GM12878 (cell line): ENCODE measurements at regions not wholly inside any gene's neighbourhood (a gene's known extent, or its start where the extent isn't known, plus 50 kb on each side); places are given as distances from the start of the nearest gene placed in this dataset.

Source experiments
- BCLAF1 ChIP-seq: fragments of 450-650 bp; IDR thresholded peaks from 2 replicates; pipeline ENCODE4 v1.6.1; 2017; ENCODE audit warnings: antibody characterized with exemption, mild to moderate bottlenecking, moderate library complexity
- BMI1 ChIP-seq: fragments of 450-650 bp; IDR thresholded peaks from 2 replicates; pipeline ENCODE4 v1.6.1; 2016; ENCODE audit warnings: mild to moderate bottlenecking, moderate library complexity, borderline replicate concordance
- CEBPB ChIP-seq, 2 experiments: fragments of 150-350 bp in 1 of 2; IDR thresholded peaks; 2 replicates each; pipeline ENCODE4 v1.6.1; 2012 to 2014; ENCODE audit warnings: low read depth in 2 of 2, low read length in 2 of 2, borderline replicate concordance in 1 of 2, inconsistent platforms in 1 of 2
- ETV6 ChIP-seq, 2 experiments: fragments of 450-650 bp in 1 of 2; IDR thresholded peaks in 1 of 2; conservative IDR thresholded peaks in 1 of 2; 2 replicates each; pipeline ENCODE4 v1.6.1; 2014; ENCODE audit warnings: antibody characterized with exemption in 1 of 2, borderline replicate concordance in 1 of 2, low read depth in 1 of 2, mild to moderate bottlenecking in 1 of 2, moderate library complexity in 1 of 2
- MEF2B ChIP-seq: fragments of 450-650 bp; IDR thresholded peaks from 2 replicates; pipeline ENCODE4 v1.6.1; 2018; ENCODE audit warnings: mild to moderate bottlenecking, moderate library complexity; ENCODE audit not compliant: partially characterized antibody, poor library complexity, severe bottlenecking
- MYC ChIP-seq: IDR thresholded peaks from 2 replicates; pipeline ENCODE4 v1.6.1; 2011; ENCODE audit warnings: mild to moderate bottlenecking, low read length, moderate library complexity, inconsistent platforms; ENCODE audit not compliant: insufficient read depth, insufficient replicate concordance, insufficient read length, severe bottlenecking
- PAX8 ChIP-seq: fragments of 450-650 bp; IDR thresholded peaks from 2 replicates; pipeline ENCODE4 v1.6.1; 2017; ENCODE audit warnings: mild to moderate bottlenecking, moderate library complexity
- SMARCA5 ChIP-seq: fragments of 450-650 bp; IDR thresholded peaks from 2 replicates; pipeline ENCODE4 v1.6.1; 2017; ENCODE audit warnings: mild to moderate bottlenecking
- SMC3 ChIP-seq: IDR thresholded peaks from 2 replicates; pipeline ENCODE4 v1.6.1; 2011; ENCODE audit warnings: low read length, improper control_type of control experiment, borderline replicate concordance
- TAF1 ChIP-seq: IDR thresholded peaks from 2 replicates; pipeline ENCODE4 v1.6.1; 2011; ENCODE audit warnings: mild to moderate bottlenecking, low read depth, low read length, borderline replicate concordance
- TARDBP ChIP-seq: IDR thresholded peaks from 2 replicates; pipeline ENCODE4 v1.6.1; 2016; ENCODE audit warnings: borderline replicate concordance

- TF ChIP-seq TARDBP = no peak
- TF ChIP-seq MYC = no peak
- no peak for TF ChIP-seq CEBPB (IDR thresholded peaks at IDR 0.05; ENCODE audit: borderline replicate concordance in 1 of 2, low read depth in 2 of 2, low read length in 2 of 2)
- TF ChIP-seq ETV6 (conservative IDR thresholded peaks at IDR 0.05 in 1 of 2, IDR thresholded peaks at IDR 0.05 in 1 of 2; ENCODE audit: borderline replicate concordance in 1 of 2, low read depth in 1 of 2) = peak in 1 of 2 experiments; percentile 83; a peak in 1 of 4 replicates
- TF ChIP-seq MEF2B = peak; percentile 45
- peak; percentile 61; the same call in 1 of the 2 replicates for TF ChIP-seq TAF1
- TF ChIP-seq BMI1 = no peak
- no peak for TF ChIP-seq PAX8
- TF ChIP-seq SMARCA5 = no peak
- no peak for TF ChIP-seq SMC3
- no peak for TF ChIP-seq BCLAF1
Observed at GRCh38 chr3:46097691-46098241, 70.5 kb upstream of the XCR1 start (continued).
